Liver (tissue), 3 donors: ENCODE measurements at regions not wholly inside any gene's neighbourhood (a gene's known extent, or its start where the extent isn't known, plus 50 kb on each side); places are given as distances from the start of the nearest gene placed in this dataset.

Source experiments
- ATF3 ChIP-seq: IDR thresholded peaks from 2 replicates; pipeline ENCODE4 v1.6.1; 2016; ENCODE audit warnings: antibody characterized with exemption
- CTCF ChIP-seq: fragments of 150-350 bp; IDR thresholded peaks from 2 replicates; pipeline ENCODE4 v1.5.1; 2017; ENCODE audit warnings: improper control_type of control experiment, low read depth, low read length; ENCODE audit not compliant: missing input control
- EGR1 ChIP-seq, 2 donors: IDR thresholded peaks; 2 replicates each; pipeline ENCODE4 v1.6.1; 2016 to 2018; ENCODE audit warnings: antibody characterized with exemption in 2 of 2, low read depth in 2 of 2
- GABPA ChIP-seq, 2 donors: IDR thresholded peaks in 1 of 2; conservative IDR thresholded peaks in 1 of 2; 2 replicates each; pipeline ENCODE4 v1.6.1; 2016; ENCODE audit warnings: antibody characterized with exemption in 2 of 2, mild to moderate bottlenecking in 1 of 2, moderate library complexity in 1 of 2
- JUND ChIP-seq, 2 donors: IDR thresholded peaks; 2 replicates each; pipeline ENCODE4 v1.6.1; 2016; ENCODE audit warnings: antibody characterized with exemption in 2 of 2
- MAX ChIP-seq: IDR thresholded peaks from 2 replicates; pipeline ENCODE4 v1.6.1; 2016; ENCODE audit warnings: antibody characterized with exemption
- REST ChIP-seq: IDR thresholded peaks from 2 replicates; pipeline ENCODE4 v1.6.1; 2016; ENCODE audit warnings: antibody characterized with exemption, mild to moderate bottlenecking
- SP1 ChIP-seq: IDR thresholded peaks from 2 replicates; pipeline ENCODE4 v1.6.1; 2018; ENCODE audit warnings: antibody characterized with exemption, mild to moderate bottlenecking
- TAF1 ChIP-seq: conservative IDR thresholded peaks from 2 replicates; pipeline ENCODE4 v1.6.1; 2016; ENCODE audit warnings: antibody characterized with exemption, mild to moderate bottlenecking
- donor health status: healthy.
- donor health status: healthy.

GRCh38 chr16:85514598-85515318, 98.4 kb upstream of the GSE1 start:
- TF ChIP-seq CTCF: no peak
- TF ChIP-seq EGR1 (IDR thresholded peaks at IDR 0.05; ENCODE audit: low read depth in 2 of 2): peak; percentile 86 to 94
- no peak for TF ChIP-seq MAX
- TF ChIP-seq ATF3: peak; percentile 93
- TF ChIP-seq REST: peak; percentile 51
- no peak for TF ChIP-seq TAF1
- peak in 1 of 2 donors; percentile 38 for TF ChIP-seq GABPA (IDR thresholded peaks at IDR 0.05 in 1 of 2, conservative IDR thresholded peaks at IDR 0.05 in 1 of 2)
- peak; percentile 98 to 99 for TF ChIP-seq JUND (IDR thresholded peaks at IDR 0.05)
- peak; percentile 98 for TF ChIP-seq SP1
